Esophagus muscularis mucosa (tissue), 4 donors: ENCODE measurements at regions not wholly inside any gene's neighbourhood (a gene's known extent, or its start where the extent isn't known, plus 50 kb on each side); places are given as distances from the start of the nearest gene placed in this dataset.

ENCODE experiments used
- EP300 ChIP-seq: sonication (generic); formaldehyde crosslinking; IDR thresholded peaks from one replicate; pipeline ENCODE4 v1.6.1; 2017; ENCODE audit warnings: antibody characterized with exemption
- POLR2AphosphoS5 ChIP-seq, 2 donors: sonication (generic); formaldehyde crosslinking; IDR thresholded peaks; one replicate each; pipeline ENCODE4 v1.6.1; 2017; ENCODE audit warnings: antibody characterized with exemption in 2 of 2
- TF ChIP-seq, protein P1 (sequence below), 3 experiments: fragments of 200-600 bp in 2 of 3; fragments of 450-650 bp in 1 of 3; sonication (generic) in 2 of 3; IDR thresholded peaks; one replicate each; pipeline ENCODE4 v1.5.1; 2017 to 2019; ENCODE audit warnings: antibody characterized with exemption in 3 of 3, mild to moderate bottlenecking in 2 of 3, moderate library complexity in 1 of 3

- no peak for TF ChIP-seq POLR2AphosphoS5 (IDR thresholded peaks at IDR 0.05)
- TF ChIP-seq EP300: no peak
- TF ChIP-seq, protein P1, sequence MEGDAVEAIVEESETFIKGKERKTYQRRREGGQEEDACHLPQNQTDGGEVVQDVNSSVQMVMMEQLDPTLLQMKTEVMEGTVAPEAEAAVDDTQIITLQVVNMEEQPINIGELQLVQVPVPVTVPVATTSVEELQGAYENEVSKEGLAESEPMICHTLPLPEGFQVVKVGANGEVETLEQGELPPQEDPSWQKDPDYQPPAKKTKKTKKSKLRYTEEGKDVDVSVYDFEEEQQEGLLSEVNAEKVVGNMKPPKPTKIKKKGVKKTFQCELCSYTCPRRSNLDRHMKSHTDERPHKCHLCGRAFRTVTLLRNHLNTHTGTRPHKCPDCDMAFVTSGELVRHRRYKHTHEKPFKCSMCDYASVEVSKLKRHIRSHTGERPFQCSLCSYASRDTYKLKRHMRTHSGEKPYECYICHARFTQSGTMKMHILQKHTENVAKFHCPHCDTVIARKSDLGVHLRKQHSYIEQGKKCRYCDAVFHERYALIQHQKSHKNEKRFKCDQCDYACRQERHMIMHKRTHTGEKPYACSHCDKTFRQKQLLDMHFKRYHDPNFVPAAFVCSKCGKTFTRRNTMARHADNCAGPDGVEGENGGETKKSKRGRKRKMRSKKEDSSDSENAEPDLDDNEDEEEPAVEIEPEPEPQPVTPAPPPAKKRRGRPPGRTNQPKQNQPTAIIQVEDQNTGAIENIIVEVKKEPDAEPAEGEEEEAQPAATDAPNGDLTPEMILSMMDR (IDR thresholded peaks at IDR 0.05): no peak
These were observed 197.3 kb downstream of the CAAP1 start for GRCh38 chr9:26695298-26695622.
